ENCODE measurements at regions not wholly inside any gene's neighbourhood (a gene's known extent, or its start where the extent isn't known, plus 50 kb on each side); places are given as distances from the start of the nearest gene placed in this dataset.

GRCh38 chr6:90707246-90707645 lies 120.4 kb upstream of the MAP3K7 start:
- Histone ChIP-seq H3K4me3 (ENCODE audit: low read depth in 1 of 3, low read length in 3 of 3) (no peak overlapping the region), H3K27me3 (ENCODE audit: control insufficient read depth in 4 of 4, insufficient read depth in 4 of 4, low read length in 3 of 4) (no peaks in the 10 kb centered on the region), H3K36me3 (ENCODE audit: control insufficient read depth in 4 of 4, insufficient read depth in 3 of 4, low read depth in 1 of 4, low read length in 3 of 4) (no peaks in the 10 kb centered on the region), H3K9me3 (ENCODE audit: control insufficient read depth in 4 of 4, low read length in 3 of 4) (no peaks in the 10 kb centered on the region), H3K4me1 (ENCODE audit: control insufficient read depth in 4 of 4, insufficient read depth in 4 of 4, low read length in 3 of 4) (no peaks in the 10 kb centered on the region), H3K9ac (ENCODE audit: low read depth in 1 of 2, low read length in 2 of 2) (no peak overlapping the region), H3K27ac (ENCODE audit: low read depth in 1 of 2, low read length in 2 of 2) (no peak overlapping the region)
- no peak for TF ChIP-seq GABPA (IDR thresholded peaks at IDR 0.05 in 1 of 2, conservative IDR thresholded peaks at IDR 0.05 in 1 of 2)
- no peak for TF ChIP-seq TAF1 (conservative IDR thresholded peaks at IDR 0.05)
- TF ChIP-seq SP1 (IDR thresholded peaks at IDR 0.05): no peak
- TF ChIP-seq JUND (IDR thresholded peaks at IDR 0.05): no peak
- TF ChIP-seq NR2F2 (IDR thresholded peaks at IDR 0.05): no peak
- no peak for TF ChIP-seq YY1 (IDR thresholded peaks at IDR 0.05)
- TF ChIP-seq CTCF (IDR thresholded peaks at IDR 0.05; ENCODE audit: low read depth, low read length, missing input control): no peak
- no peak for TF ChIP-seq RAD21 (IDR thresholded peaks at IDR 0.05)
- no peak for TF ChIP-seq ATF3 (IDR thresholded peaks at IDR 0.05)
- no peak for TF ChIP-seq HNF4G (IDR thresholded peaks at IDR 0.05)
- TF ChIP-seq EGR1 (IDR thresholded peaks at IDR 0.05; ENCODE audit: low read depth in 2 of 2): no peak
- 68% methylated on average over 2 of the region's 2 CpGs for WGBS
- DNase-seq (ENCODE audit: low spot score): no peak

GRCh38 chr6:90703336-90703735 lies 116.5 kb upstream of the MAP3K7 start:
- TF ChIP-seq YY1 (IDR thresholded peaks at IDR 0.05): no peak
- TF ChIP-seq RXRA (IDR thresholded peaks at IDR 0.05): no peak
- TF ChIP-seq EGR1 (IDR thresholded peaks at IDR 0.05; ENCODE audit: low read depth in 2 of 2): no peak
- no peak for TF ChIP-seq SP1 (IDR thresholded peaks at IDR 0.05)
- no peak for TF ChIP-seq CTCF (IDR thresholded peaks at IDR 0.05; ENCODE audit: low read depth, low read length, missing input control)
- TF ChIP-seq RAD21 (IDR thresholded peaks at IDR 0.05): no peak
- no peak for TF ChIP-seq TAF1 (conservative IDR thresholded peaks at IDR 0.05)
- no peak for TF ChIP-seq JUND (IDR thresholded peaks at IDR 0.05)
- no peak for TF ChIP-seq FOXA1 (IDR thresholded peaks at IDR 0.05)
- TF ChIP-seq ATF3 (IDR thresholded peaks at IDR 0.05): no peak
- TF ChIP-seq ZBTB33 (IDR thresholded peaks at IDR 0.05): no peak
- TF ChIP-seq HNF4A (conservative IDR thresholded peaks at IDR 0.05): no peak
- TF ChIP-seq GABPA (IDR thresholded peaks at IDR 0.05 in 1 of 2, conservative IDR thresholded peaks at IDR 0.05 in 1 of 2): no peak
- no peak for TF ChIP-seq MAX (IDR thresholded peaks at IDR 0.05)
- TF ChIP-seq NR2F2 (IDR thresholded peaks at IDR 0.05): no peak
- TF ChIP-seq FOXA2 (IDR thresholded peaks at IDR 0.05): no peak
- TF ChIP-seq HNF4G (IDR thresholded peaks at IDR 0.05): no peak
- no peak for TF ChIP-seq REST (IDR thresholded peaks at IDR 0.05)
- H3K27ac ChIP-seq (ENCODE audit: low read depth in 1 of 2, low read length in 2 of 2): no peak overlapping the region
- H3K36me3 ChIP-seq (ENCODE audit: control insufficient read depth in 4 of 4, insufficient read depth in 3 of 4, low read depth in 1 of 4, low read length in 3 of 4): no peaks in the 10 kb centered on the region
- 64% methylated on average over 7 of the region's 7 CpGs for WGBS
- H3K9me3 ChIP-seq (ENCODE audit: control insufficient read depth in 4 of 4, low read length in 3 of 4): no peaks in the 10 kb centered on the region
- no peaks in the 10 kb centered on the region for H3K4me1 ChIP-seq (ENCODE audit: control insufficient read depth in 4 of 4, insufficient read depth in 4 of 4, low read length in 3 of 4)
- no peak overlapping the region for H3K4me3 ChIP-seq (ENCODE audit: low read depth in 1 of 3, low read length in 3 of 3)
- no peak for DNase-seq (ENCODE audit: low spot score)
- no peaks in the 10 kb centered on the region for H3K27me3 ChIP-seq (ENCODE audit: control insufficient read depth in 4 of 4, insufficient read depth in 4 of 4, low read length in 3 of 4)
- no peak overlapping the region for H3K9ac ChIP-seq (ENCODE audit: low read depth in 1 of 2, low read length in 2 of 2)

Data from liver (tissue), 8 donors.